Gastrocnemius medialis (tissue), 4 donors: ENCODE measurements at regions not wholly inside any gene's neighbourhood (a gene's known extent, or its start where the extent isn't known, plus 50 kb on each side); places are given as distances from the start of the nearest gene placed in this dataset.

Experiments
- CTCF ChIP-seq, 5 experiments: fragments of 450-650 bp in 3 of 5; fragments of 200-600 bp in 2 of 5; sonication (generic) in 2 of 5; IDR thresholded peaks in 4 of 5; conservative IDR thresholded peaks in 1 of 5; 1 replicate in 4 of 5; 2 replicates in 1 of 5; pipeline ENCODE4 v1.5.1; 2016 to 2019; ENCODE audit warnings: antibody characterized with exemption in 5 of 5, mild to moderate bottlenecking in 3 of 5, moderate library complexity in 3 of 5
- POLR2A ChIP-seq, 2 donors: fragments of 450-650 bp; IDR thresholded peaks; one replicate each; pipeline ENCODE4 v1.6.1; 2017; ENCODE audit warnings: antibody characterized with exemption in 2 of 2, mild to moderate bottlenecking in 2 of 2, moderate library complexity in 2 of 2

GRCh38 chr2:181142514-181142913 lies 162.1 kb downstream of the UBE2E3 start:
- no peak for TF ChIP-seq CTCF (IDR thresholded peaks at IDR 0.05 in 4 of 5, conservative IDR thresholded peaks at IDR 0.05 in 1 of 5)
- no peak for TF ChIP-seq POLR2A (IDR thresholded peaks at IDR 0.05)
